B cell (primary cell): ENCODE measurements at regions not wholly inside any gene's neighbourhood (a gene's known extent, or its start where the extent isn't known, plus 50 kb on each side); places are given as distances from the start of the nearest gene placed in this dataset.

ENCODE experiments used
- ATAC-seq: fragments of 200-7000 bp; cut with Tn5 transposase; one replicate; pipeline ENCODE4 v1.10.0; 2021; ENCODE audit warnings: low read depth, mild to moderate bottlenecking, moderate number of reproducible peaks, moderate library complexity
- CTCF ChIA-PET: fragments of 350-600 bp; sonication (Branson Sonifier 250); formaldehyde crosslinking; loops from one replicate; lab custom pipeline; 2021; ENCODE audit warnings: antibody characterized with exemption, inconsistent platforms; lab: Charles Lee
- POLR2A ChIA-PET: fragments of 350-600 bp; sonication (Branson Sonifier 250); formaldehyde crosslinking; loops from one replicate; lab custom pipeline; 2021; ENCODE audit warnings: antibody characterized with exemption; lab: Charles Lee
- DNase-seq: peaks from one replicate; pipeline ENCODE4 v3.0.0; 2013
- H2AFZ ChIP-seq: 2 replicates; pipeline ENCODE4 v1.6.1; 2012; ENCODE audit warnings: mild to moderate bottlenecking, low read depth, low read length; ENCODE audit not compliant: insufficient read depth, poor library complexity, severe bottlenecking
- H3K27ac ChIP-seq, 2 donors: 1 replicate in 1 of 2; 2 replicates in 1 of 2; pipeline ENCODE4 v1.5.1; 2012 to 2013; ENCODE audit warnings: low read length in 2 of 2, mild to moderate bottlenecking in 2 of 2, moderate library complexity in 1 of 2
- H3K27me3 ChIP-seq, 4 experiments: fragments of 200-600 bp in 1 of 4; sonication (generic) in 1 of 4; replicated peaks in 1 of 4; 1 replicate in 2 of 4; 2 replicates in 2 of 4; pipeline versions ENCODE4 v1.6.1 to v1.7.0; 2013 to 2016; ENCODE audit warnings: low read length in 3 of 4, mild to moderate bottlenecking in 2 of 4, mixed read lengths in 1 of 4, moderate library complexity in 1 of 4; ENCODE audit not compliant: insufficient read depth in 4 of 4, control insufficient read depth in 3 of 4; ENCODE audit errors: control extremely low read depth in 1 of 4
- H3K36me3 ChIP-seq, 2 experiments: replicated peaks in 1 of 2; 1 replicate in 1 of 2; 2 replicates in 1 of 2; pipeline versions ENCODE4 v1.6.1 to v1.7.1; 2013; ENCODE audit warnings: low read length in 1 of 2; ENCODE audit not compliant: insufficient read depth in 2 of 2, control insufficient read depth in 1 of 2; ENCODE audit errors: control extremely low read depth in 1 of 2, extremely low read depth in 1 of 2
- H3K4me1 ChIP-seq, 2 donors: fragments of 200-600 bp in 1 of 2; sonication (generic) in 1 of 2; 1 replicate in 1 of 2; 2 replicates in 1 of 2; pipeline versions ENCODE4 v1.5.1 to v1.6.1; 2013 to 2017; ENCODE audit warnings: low read length in 2 of 2; ENCODE audit not compliant: control insufficient read depth in 2 of 2, insufficient read depth in 2 of 2
- H3K4me2 ChIP-seq: replicated peaks from 2 replicates; pipeline ENCODE3; 2012; ENCODE audit warnings: mild to moderate bottlenecking, low read depth, low read length; ENCODE audit not compliant: poor library complexity, severe bottlenecking
- H3K4me3 ChIP-seq, 5 experiments: fragments of 200-600 bp in 1 of 5; sonication (generic) in 1 of 5; 1 replicate in 3 of 5; 2 replicates in 2 of 5; pipeline versions ENCODE4 v1.5.1 to v1.7.0; 2011 to 2016; ENCODE audit warnings: low read length in 4 of 5, mild to moderate bottlenecking in 4 of 5, low read depth in 2 of 5, control low read depth in 1 of 5, moderate library complexity in 1 of 5; ENCODE audit not compliant: insufficient read depth in 1 of 5; ENCODE audit errors: control extremely low read depth in 1 of 5, extremely low read depth in 1 of 5
- H3K79me2 ChIP-seq: fragments of 200-600 bp; sonication (generic); one replicate; pipeline ENCODE4 v1.6.0; 2016; ENCODE audit warnings: low read length; ENCODE audit not compliant: control insufficient read depth, insufficient read depth
- H3K9ac ChIP-seq: fragments of 200-600 bp; sonication (generic); 2 replicates; pipeline ENCODE4 v1.6.1; 2017; ENCODE audit warnings: mild to moderate bottlenecking, low read length, moderate library complexity
- H3K9me3 ChIP-seq, 3 donors: one replicate each; pipeline versions ENCODE4 v1.6.1 to v1.7.1; 2013; ENCODE audit warnings: low read length in 2 of 3; ENCODE audit not compliant: control insufficient read depth in 2 of 3, insufficient read depth in 1 of 3; ENCODE audit errors: control extremely low read depth in 1 of 3
- H4K20me1 ChIP-seq: 2 replicates; pipeline ENCODE4 v1.6.0; 2012; ENCODE audit warnings: mild to moderate bottlenecking, low read length; ENCODE audit not compliant: insufficient read depth, control insufficient read depth, poor library complexity, severe bottlenecking
- H3K27ac Mint-ChIP-seq: one replicate; pipeline ENCODE4 v1.8.0; 2021; ENCODE audit warnings: mixed read lengths
- H3K27me3 Mint-ChIP-seq: one replicate; pipeline ENCODE4 v1.8.0; 2021; ENCODE audit warnings: mixed read lengths
- H3K4me1 Mint-ChIP-seq: one replicate; pipeline ENCODE4 v1.8.0; 2021; ENCODE audit warnings: mixed read lengths
- H3K4me3 Mint-ChIP-seq: one replicate; pipeline ENCODE4 v1.8.0; 2021; ENCODE audit warnings: mixed read lengths
- H3K9me3 Mint-ChIP-seq: one replicate; pipeline ENCODE4 v1.8.0; 2022; ENCODE audit warnings: mixed read lengths; ENCODE audit not compliant: insufficient read depth
- CTCF ChIP-seq: fragments of 200-600 bp; IDR thresholded peaks from one replicate; pipeline ENCODE4 v1.8.0; 2022; ENCODE audit warnings: antibody characterized with exemption, mild to moderate bottlenecking
- EZH2 ChIP-seq: IDR thresholded peaks from 2 replicates; pipeline ENCODE4 v1.6.1; 2012; ENCODE audit warnings: borderline replicate concordance, low read depth, mild to moderate bottlenecking, moderate library complexity, low read length; ENCODE audit not compliant: insufficient read depth, poor library complexity, severe bottlenecking
- WGBS: methylation state at CpG from one replicate; pipeline ENCODE4 v1.1.5; 2013; ENCODE audit warnings: missing lambda C conversion rate; ENCODE audit not compliant: insufficient coverage; 5-methylcytosine and 5-hydroxymethylcytosine counted together
- intact Hi-C: fragments of 100-400 bp; cut with micrococcal nuclease; formaldehyde crosslinking; loops from one replicate; pipeline ENCODE4 v1.10.0; 2022

DNA sequence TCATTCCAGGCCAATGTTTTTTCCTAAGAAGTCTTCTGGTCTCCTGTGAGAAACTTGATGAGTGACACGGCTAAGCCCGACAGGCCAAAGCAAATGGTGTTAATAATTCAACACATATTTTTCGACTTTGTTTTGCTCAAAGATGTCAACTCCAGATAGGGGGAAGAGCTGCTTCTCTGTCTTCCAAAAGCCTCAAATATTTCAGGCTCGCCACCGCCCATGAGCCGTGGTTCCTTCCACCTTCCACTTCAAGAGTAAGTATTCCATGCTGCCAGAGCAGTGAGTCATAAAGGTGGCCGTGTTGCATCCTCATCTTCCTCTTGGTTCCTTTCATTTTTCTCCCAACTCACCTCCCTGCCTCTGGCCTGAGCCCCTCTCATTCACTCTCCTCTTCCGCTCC lies 272.6 kb downstream of the EFNB2 start:
- H3K4me2 ChIP-seq: no peak overlapping the region
- Mint-ChIP-seq H3K4me1 (no peaks in the 10 kb centered on the region), H3K27me3 (no peaks in the 10 kb centered on the region), H3K27ac (no peak overlapping the region), H3K4me3 (no peak overlapping the region), H3K9me3 (no peaks in the 10 kb centered on the region)
- 96% methylated on average over 7 of the region's 8 CpGs for WGBS
- intact Hi-C loops: no loop called here
- H2AFZ ChIP-seq: no peak overlapping the region
- H3K27ac ChIP-seq: no peak overlapping the region
- no peaks in the 10 kb centered on the region for H3K36me3 ChIP-seq
- no peak for TF ChIP-seq CTCF
- TF ChIP-seq EZH2: no peak
- POLR2A ChIA-PET: no interaction called here
- no peaks in the 10 kb centered on the region for H3K4me1 ChIP-seq
- H3K9me3 ChIP-seq: peaks cover 0 to 18% (median 0%) of the 10 kb centered on the region in 3 donors
- no peaks in the 10 kb centered on the region for H3K27me3 ChIP-seq
- no peaks in the 10 kb centered on the region for H3K79me2 ChIP-seq
- no peak overlapping the region for H3K9ac ChIP-seq
- ATAC-seq: no peak
- H3K4me3 ChIP-seq: no peak overlapping the region
- no peak for DNase-seq
- CTCF ChIA-PET: no interaction called here
- H4K20me1 ChIP-seq: no peaks in the 10 kb centered on the region

DNA sequence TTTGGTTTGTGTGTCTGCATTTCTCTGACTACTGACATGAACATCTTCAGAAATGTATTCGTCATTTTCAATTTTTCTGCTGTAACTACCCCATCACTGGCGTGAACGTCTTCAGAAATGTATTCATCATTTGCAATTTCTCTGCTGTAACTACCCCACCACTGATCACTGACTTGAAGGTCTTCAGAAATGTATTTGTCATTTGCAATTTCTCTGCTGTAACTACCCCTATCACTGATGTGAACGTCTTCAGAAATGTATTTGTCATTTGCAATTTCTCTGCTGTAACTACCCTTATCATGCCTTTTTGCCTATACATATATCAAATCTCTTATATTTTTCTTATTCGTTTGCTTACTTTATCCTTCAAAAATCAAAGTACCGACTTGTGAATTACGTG lies 274.0 kb downstream of the EFNB2 start:
- no peak overlapping the region for H3K4me3 Mint-ChIP-seq
- Histone ChIP-seq H3K27ac (no peak overlapping the region), H3K27me3 (no peaks in the 10 kb centered on the region), H3K9me3 (peaks cover 0 to 18% (median 0%) of the 10 kb centered on the region in 3 donors), H2AFZ (no peak overlapping the region), H3K4me3 (no peak overlapping the region), H3K36me3 (no peaks in the 10 kb centered on the region), H4K20me1 (no peaks in the 10 kb centered on the region), H3K79me2 (no peaks in the 10 kb centered on the region), H3K9ac (no peak overlapping the region), H3K4me1 (no peaks in the 10 kb centered on the region), H3K4me2 (no peak overlapping the region)
- H3K4me1 Mint-ChIP-seq: no peaks in the 10 kb centered on the region
- TF ChIP-seq CTCF: no peak
- no peak for TF ChIP-seq EZH2
- WGBS: 98% methylated on average over 7 of the region's 7 CpGs
- POLR2A ChIA-PET: no interaction called here
- H3K9me3 Mint-ChIP-seq: no peaks in the 10 kb centered on the region
- no peak overlapping the region for H3K27ac Mint-ChIP-seq
- intact Hi-C loops: no loop called here
- H3K27me3 Mint-ChIP-seq: no peaks in the 10 kb centered on the region
- ATAC-seq: no peak
- CTCF ChIA-PET: no interaction called here
- no peak for DNase-seq
